ENCODE measurements at regions not wholly inside any gene's neighbourhood (a gene's known extent, or its start where the extent isn't known, plus 50 kb on each side); places are given as distances from the start of the nearest gene placed in this dataset.

DNA sequence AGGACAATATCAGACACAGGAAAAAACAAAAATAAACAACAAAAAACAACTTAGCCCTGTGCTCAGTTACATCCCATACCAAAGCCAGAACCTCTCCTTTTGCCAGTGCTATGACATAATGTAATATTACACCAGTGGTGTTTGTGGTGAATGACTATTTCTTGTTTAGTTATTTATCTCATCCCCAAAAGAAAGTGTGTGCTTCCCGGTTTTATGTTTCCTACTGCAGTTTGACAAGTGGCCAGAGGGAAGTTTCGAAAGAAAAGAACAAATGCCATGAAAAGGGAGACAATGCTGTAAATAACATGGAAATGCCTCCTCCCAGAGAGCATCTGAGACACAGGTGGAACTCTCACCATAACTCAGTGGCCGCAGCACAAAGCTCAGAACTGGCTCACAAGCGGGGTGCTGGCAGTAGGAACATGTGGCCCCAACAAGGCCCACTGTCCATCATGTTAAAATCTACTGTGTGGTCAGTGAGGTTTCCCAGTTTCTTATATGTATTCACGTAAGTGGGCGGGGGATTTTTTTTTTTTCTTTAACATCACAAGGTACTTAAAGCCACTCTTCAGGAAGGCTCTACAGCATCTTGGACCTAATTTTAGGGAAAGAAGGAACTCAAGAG lies 158.2 kb downstream of the BARHL2 start:
- no peak for TF ChIP-seq POLR2AphosphoS5 (IDR thresholded peaks at IDR 0.05; ENCODE audit: low read depth, low read length)
- no peak for TF ChIP-seq TAF1 (IDR thresholded peaks at IDR 0.05; ENCODE audit: low read depth, low read length)
- TF ChIP-seq POLR2A (IDR thresholded peaks at IDR 0.05; ENCODE audit: low read depth, low read length) = no peak
- TF ChIP-seq PAX5 (IDR thresholded peaks at IDR 0.05; ENCODE audit: insufficient read depth, low read length, severe bottlenecking) = no peak
- TF ChIP-seq SPI1 (IDR thresholded peaks at IDR 0.05; ENCODE audit: low read depth, low read length) = no peak
